Endometrial microvascular endothelial cells (primary cell): ENCODE measurements at regions not wholly inside any gene's neighbourhood (a gene's known extent, or its start where the extent isn't known, plus 50 kb on each side); places are given as distances from the start of the nearest gene placed in this dataset.
"Not testable (repeated sequence)": the region's sequence is repeated elsewhere in the genome, so short reads cannot be mapped to it uniquely, and the experiment has no call there.

ENCODE experiments used
- in situ Hi-C: cut with HindIII; loops from 2 replicates; pipeline ENCODE4 v1.10.0; 2017; ENCODE audit warnings: low sequenced_read_pairs, low pct_unique_long_range_greater_than_20kb; ENCODE audit errors: inconsistent ontology term

GRCh38 chr2:176879426-176879995 is 333.1 kb upstream of the HNRNPA3 start:
- in situ Hi-C loops, result no loop called here

DNA sequence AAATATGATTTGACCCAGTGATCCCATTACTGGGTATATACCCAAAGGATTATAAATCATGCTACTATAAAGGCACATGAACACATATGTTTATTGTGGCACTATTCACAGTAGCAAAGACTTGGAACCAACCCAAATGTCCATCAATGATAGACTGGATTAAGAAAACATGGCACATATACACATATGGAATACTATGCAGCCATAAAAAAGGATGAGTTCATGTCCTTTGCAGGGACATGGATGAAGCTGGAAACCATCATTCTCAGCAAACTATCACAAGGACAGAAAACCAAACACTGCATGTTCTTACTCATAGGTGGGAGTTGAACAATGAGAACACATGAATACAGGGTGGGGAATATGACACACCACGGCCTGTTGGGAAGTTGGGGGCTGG is 330.5 kb upstream of the HNRNPA3 start:
- in situ Hi-C loops, result not testable (repeated sequence)

DNA sequence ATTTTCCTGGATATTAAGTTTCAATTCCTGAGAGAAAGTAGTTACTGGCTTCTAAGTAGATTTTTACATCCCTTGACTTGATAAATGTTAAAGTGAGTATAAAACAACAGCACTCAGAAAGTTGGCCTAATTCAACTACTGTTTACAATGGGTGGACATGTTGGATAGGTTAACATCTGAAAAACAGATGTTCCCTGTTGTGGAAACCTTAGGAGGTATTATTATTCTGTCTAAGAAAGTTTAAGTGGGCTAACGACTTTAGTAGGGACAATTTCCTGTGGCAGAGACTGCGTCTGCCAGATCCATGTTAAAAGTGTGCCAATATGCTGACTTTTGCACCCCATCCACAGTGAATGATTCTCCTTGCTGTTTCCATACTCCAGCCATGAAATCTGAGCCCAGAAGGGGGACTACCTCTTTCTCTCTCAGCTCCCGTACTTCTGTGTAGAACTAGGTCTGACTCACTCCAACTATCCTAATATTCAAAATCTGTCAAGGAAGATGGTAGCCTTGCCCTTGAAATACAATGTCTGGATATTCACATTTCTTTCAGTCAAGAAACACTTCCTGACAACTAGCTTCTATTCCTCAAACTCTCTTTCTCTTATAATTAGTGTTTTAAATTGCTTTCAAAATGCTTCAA is 327.5 kb upstream of the HNRNPA3 start:
- in situ Hi-C loops, result no loop called here

DNA sequence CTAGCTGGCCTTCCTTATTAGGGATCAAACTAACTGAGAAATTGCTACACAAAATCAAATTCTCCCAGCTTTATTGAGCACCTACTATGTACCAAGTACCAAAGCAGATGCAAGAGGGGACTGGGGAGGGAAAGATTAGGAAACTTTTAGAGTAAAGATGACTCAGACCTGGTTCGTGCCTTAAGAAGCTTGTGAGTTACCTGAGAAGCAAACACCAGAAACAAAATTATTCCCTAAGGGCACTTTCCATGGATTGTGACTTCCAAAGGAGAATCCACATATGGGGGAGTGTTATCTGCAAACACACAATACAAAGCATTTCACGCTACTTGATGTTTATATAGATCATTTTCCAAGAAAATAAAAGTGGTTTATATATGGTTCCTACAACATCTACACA is 326.9 kb upstream of the HNRNPA3 start:
- in situ Hi-C loops, result no loop called here

- in situ Hi-C loops, result no loop called here
Measured at GRCh38 chr2:176891105-176891504, 321.5 kb upstream of the HNRNPA3 start.

GRCh38 chr2:176891857-176892256 is 320.7 kb upstream of the HNRNPA3 start:
- in situ Hi-C loops, result no loop called here

DNA sequence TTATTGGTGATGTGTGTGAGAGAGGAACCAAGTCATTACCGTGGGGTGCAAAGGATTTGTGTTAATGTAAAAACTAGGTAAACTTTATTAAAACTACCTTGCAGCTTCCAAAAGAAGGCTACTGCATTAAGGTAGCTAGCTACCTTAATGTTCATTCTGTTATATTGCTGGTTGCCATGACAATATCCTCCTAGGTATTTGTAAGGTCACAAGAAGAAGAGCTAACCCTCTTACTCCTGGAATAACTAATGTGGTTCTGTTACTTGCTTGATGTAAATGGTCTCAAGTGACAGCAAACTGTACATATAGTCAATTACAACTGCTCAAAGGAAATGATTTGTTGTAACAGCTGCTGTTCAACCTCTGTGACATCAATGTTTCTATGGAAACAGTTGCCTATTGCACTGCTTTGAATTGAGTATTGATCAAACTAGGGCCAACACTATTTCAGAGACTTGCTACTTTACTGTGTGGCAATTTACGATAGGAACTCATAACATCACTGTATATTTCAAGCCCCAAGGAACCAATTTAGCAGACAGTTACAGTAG is 319.8 kb upstream of the HNRNPA3 start:
- in situ Hi-C loops, result no loop called here

GRCh38 chr2:176895158-176895557 is 317.4 kb upstream of the HNRNPA3 start:
- in situ Hi-C loops, result no loop called here

- in situ Hi-C loops, result no loop called here
Measured at GRCh38 chr2:176902454-176902853, 310.1 kb upstream of the HNRNPA3 start.

- in situ Hi-C loops, result not testable (repeated sequence)
Measured at GRCh38 chr2:176904053-176904452, 308.5 kb upstream of the HNRNPA3 start.

DNA sequence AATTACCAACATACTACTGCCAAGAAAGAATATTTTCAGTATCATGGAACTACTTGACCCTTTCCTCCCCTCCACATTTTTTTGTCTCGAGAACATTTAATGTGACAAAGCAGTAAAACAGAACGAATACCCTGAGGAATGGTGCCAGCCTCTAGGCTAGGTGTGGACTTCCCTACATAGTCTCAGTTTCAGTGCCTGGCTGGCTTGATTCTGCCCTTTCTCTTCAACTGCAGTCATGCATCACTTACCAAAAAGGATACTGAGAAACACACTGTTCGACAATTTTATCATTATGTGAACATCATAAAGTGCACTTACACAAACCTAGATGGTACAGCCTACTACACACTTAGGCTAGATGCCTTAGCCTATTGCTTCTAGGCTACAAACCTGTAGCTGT is 305.3 kb upstream of the HNRNPA3 start:
- in situ Hi-C loops, result no loop called here

- in situ Hi-C loops, result no loop called here
Measured at GRCh38 chr2:176910828-176911227, 301.8 kb upstream of the HNRNPA3 start.

GRCh38 chr2:176913955-176914354 is 298.6 kb upstream of the HNRNPA3 start:
- in situ Hi-C loops, result no loop called here

GRCh38 chr2:176914371-176914770 is 298.2 kb upstream of the HNRNPA3 start:
- in situ Hi-C loops, result no loop called here

DNA sequence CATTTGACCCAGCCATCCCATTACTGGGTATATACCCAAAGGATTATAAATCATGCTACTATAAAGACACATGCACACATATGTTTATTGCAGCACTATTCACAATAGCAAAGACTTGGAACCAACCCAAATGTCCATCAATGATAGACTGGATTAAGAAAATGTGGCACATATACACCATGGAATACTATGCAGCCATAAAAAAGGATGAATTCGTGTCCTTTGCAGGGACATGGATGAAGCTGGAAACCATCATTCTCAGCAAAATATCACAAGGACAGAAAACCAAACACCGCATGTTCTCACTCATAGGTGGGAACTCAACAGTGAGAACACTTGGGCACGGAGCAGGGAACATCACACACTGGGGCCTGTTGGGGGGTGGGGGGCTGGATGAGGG is 290.0 kb upstream of the HNRNPA3 start:
- in situ Hi-C loops, result not testable (repeated sequence)

DNA sequence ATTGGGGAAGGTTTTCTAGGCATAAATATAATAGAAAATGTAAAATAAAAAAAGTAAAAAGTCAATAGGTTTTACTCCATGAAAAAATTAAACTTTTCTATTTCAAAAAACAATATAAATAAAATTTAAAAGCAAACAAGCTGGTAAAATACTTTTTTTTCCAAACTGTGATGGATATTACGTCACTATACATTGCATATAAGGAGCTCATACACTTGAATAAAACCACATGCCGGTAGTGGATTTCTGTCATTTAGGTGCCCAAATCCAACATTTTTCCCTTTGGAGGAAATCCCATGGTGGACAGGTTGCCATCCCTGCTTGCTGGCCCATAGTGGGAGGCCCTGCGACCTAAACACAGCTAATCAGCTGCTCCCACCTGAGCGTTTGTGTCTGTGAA is 289.4 kb upstream of the HNRNPA3 start:
- in situ Hi-C loops, result no loop called here

- in situ Hi-C loops, result no loop called here
Measured at GRCh38 chr2:176924909-176925534, 287.6 kb upstream of the HNRNPA3 start.

GRCh38 chr2:176926453-176926852 is 286.1 kb upstream of the HNRNPA3 start:
- in situ Hi-C loops, result no loop called here

DNA sequence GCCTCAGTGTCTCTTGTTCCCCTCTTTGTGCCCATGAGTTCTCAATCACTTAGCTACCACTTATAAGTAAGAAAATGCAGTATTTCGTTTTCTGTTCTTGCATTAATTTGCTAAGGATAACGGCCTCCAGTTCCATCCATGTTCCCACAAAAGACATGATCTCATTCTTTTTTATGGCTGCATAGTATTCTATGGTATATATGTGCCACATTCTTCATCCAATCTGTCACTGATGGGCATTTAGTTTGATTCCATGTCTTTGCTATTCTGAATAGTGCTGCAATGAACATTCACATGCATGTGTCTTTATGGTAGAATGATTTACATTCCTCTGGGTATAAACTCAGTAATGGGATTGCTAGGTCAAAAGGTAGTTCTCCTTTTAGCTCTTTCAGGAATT is 283.2 kb upstream of the HNRNPA3 start:
- in situ Hi-C loops, result not testable (repeated sequence)
